SK-N-SH (cell line): ENCODE measurements at regions not wholly inside any gene's neighbourhood (a gene's known extent, or its start where the extent isn't known, plus 50 kb on each side); places are given as distances from the start of the nearest gene placed in this dataset.

ENCODE experiments used
- CTCF ChIA-PET: fragments of 300-600, 350-600 bp; formaldehyde crosslinking; extraction: SDS; loops from one replicate; lab custom pipeline; 2021; lab: Yijun Ruan, JAX
- POLR2A ChIA-PET: fragments of 350-600 bp; sonication (Branson Sonifier 250); formaldehyde crosslinking; extraction: SDS; loops from one replicate; lab custom pipeline; 2020; ENCODE audit warnings: antibody characterized with exemption, inconsistent platforms; lab: Yijun Ruan, JAX
- DNase-seq: peaks from one replicate; pipeline ENCODE4 v3.0.0; 2012
- H2AFZ ChIP-seq: fragments of 200-600 bp; sonication (generic); 2 replicates; pipeline ENCODE4 v1.8.1; 2016; ENCODE audit warnings: antibody characterized with exemption, mild to moderate bottlenecking, low read depth
- H3F3A ChIP-seq: fragments of 200-600 bp; sonication (generic); replicated peaks from 2 replicates; pipeline ENCODE3; 2016; ENCODE audit warnings: antibody characterized with exemption, mild to moderate bottlenecking; ENCODE audit not compliant: insufficient read depth
- H3K27ac ChIP-seq, 2 experiments: fragments of 200-500 bp in 1 of 2; fragments of 200-600 bp in 1 of 2; sonication (Bioruptor generic) in 1 of 2; sonication (generic), shearing (Covaris generic) in 1 of 2; 2 replicates each; pipeline versions ENCODE4 v1.5.1 to v1.6.1; 2014 to 2016; ENCODE audit warnings: low read depth in 2 of 2, inconsistent platforms in 1 of 2, low read length in 1 of 2, mild to moderate bottlenecking in 1 of 2, mixed read lengths in 1 of 2
- H3K27me3 ChIP-seq: fragments of 200-600 bp; sonication (generic), shearing (Covaris generic); 2 replicates; pipeline ENCODE4 v1.6.1; 2016; ENCODE audit warnings: mixed run types; ENCODE audit not compliant: insufficient read depth
- H3K36me3 ChIP-seq, 2 experiments: fragments of 200-500 bp in 1 of 2; fragments of 200-600 bp in 1 of 2; sonication (Bioruptor generic) in 1 of 2; sonication (generic) in 1 of 2; replicated peaks in 1 of 2; 2 replicates each; pipeline versions ENCODE3 to v1.5.1; 2014 to 2016; ENCODE audit warnings: low read length in 1 of 2, mild to moderate bottlenecking in 1 of 2; ENCODE audit not compliant: insufficient read depth in 2 of 2, control insufficient read depth in 1 of 2
- H3K4me1 ChIP-seq, 2 experiments: fragments of 200-500 bp in 1 of 2; fragments of 200-600 bp in 1 of 2; sonication (Bioruptor generic) in 1 of 2; sonication (generic), shearing (Covaris generic) in 1 of 2; 2 replicates each; pipeline versions ENCODE4 v1.5.1 to v1.6.1; 2014 to 2016; ENCODE audit warnings: low read depth in 1 of 2, low read length in 1 of 2, mixed run types in 1 of 2; ENCODE audit not compliant: insufficient read depth in 2 of 2, control insufficient read depth in 1 of 2
- H3K4me2 ChIP-seq: fragments of 200-600 bp; sonication (generic), shearing (Covaris generic); 2 replicates; pipeline ENCODE4 v1.6.1; 2017; ENCODE audit warnings: mixed run types
- H3K4me3 ChIP-seq, 2 experiments: fragments of 200-500 bp in 1 of 2; fragments of 200-600 bp in 1 of 2; sonication (Bioruptor generic) in 1 of 2; sonication (generic), shearing (Covaris generic) in 1 of 2; 2 replicates each; pipeline versions ENCODE4 v1.5.1 to v1.8.1; 2014 to 2016; ENCODE audit warnings: low read depth in 2 of 2, inconsistent platforms in 1 of 2, low read length in 1 of 2, mild to moderate bottlenecking in 1 of 2, mixed read lengths in 1 of 2, moderate library complexity in 1 of 2
- H3K79me2 ChIP-seq: fragments of 200-600 bp; sonication (generic); 2 replicates; pipeline ENCODE4 v1.8.1; 2017; ENCODE audit warnings: mild to moderate bottlenecking; ENCODE audit not compliant: insufficient read depth
- H3K9ac ChIP-seq: fragments of 200-600 bp; sonication (generic); 2 replicates; pipeline ENCODE4 v1.6.1; 2017; ENCODE audit warnings: mixed run types
- H3K9me2 ChIP-seq: fragments of 200-600 bp; sonication (generic); 2 replicates; pipeline ENCODE4 v1.6.1; 2017; ENCODE audit warnings: mixed run types
- H3K9me3 ChIP-seq: fragments of 200-600 bp; sonication (generic); 2 replicates; pipeline ENCODE4 v1.6.1; 2017; ENCODE audit warnings: mixed run types, mild to moderate bottlenecking, moderate library complexity
- H4K20me1 ChIP-seq: fragments of 200-600 bp; sonication (generic); 2 replicates; pipeline ENCODE4 v1.6.1; 2017; ENCODE audit warnings: mild to moderate bottlenecking, mixed run types; ENCODE audit not compliant: insufficient read depth
- FOSL2 ChIP-seq: IDR thresholded peaks from 2 replicates; pipeline ENCODE4 v1.4.0; 2012; ENCODE audit warnings: low read depth, mild to moderate bottlenecking, moderate library complexity, borderline replicate concordance
- FOXJ3 ChIP-seq: sonication (generic); formaldehyde crosslinking; IDR thresholded peaks from 2 replicates; pipeline ENCODE4 v1.5.1; 2020; ENCODE audit warnings: mild to moderate bottlenecking, missing genetic modification reagents
- GABPA ChIP-seq: IDR thresholded peaks from 2 replicates; pipeline ENCODE4 v1.4.0; 2012; ENCODE audit warnings: low read depth, mild to moderate bottlenecking
- GATA2 ChIP-seq: sonication (generic); formaldehyde crosslinking; IDR thresholded peaks from 2 replicates; pipeline ENCODE4 v1.5.0; 2020; ENCODE audit warnings: mild to moderate bottlenecking, missing genetic modification reagents
- JUND ChIP-seq: IDR thresholded peaks from 2 replicates; pipeline ENCODE4 v1.4.0; 2012
- POLR2AphosphoS5 ChIP-seq: IDR thresholded peaks from 2 replicates; pipeline ENCODE4 v1.6.1; 2012; ENCODE audit warnings: low read depth, low read length
- RAD21 ChIP-seq: IDR thresholded peaks from 2 replicates; pipeline ENCODE4 v1.6.1; 2012; ENCODE audit warnings: mild to moderate bottlenecking, low read length
- SIN3A ChIP-seq: IDR thresholded peaks from 2 replicates; pipeline ENCODE4 v1.6.1; 2012; ENCODE audit warnings: low read depth, mild to moderate bottlenecking, low read length, moderate library complexity, borderline replicate concordance
- SMC3 ChIP-seq: IDR thresholded peaks from 2 replicates; pipeline ENCODE4 v1.6.1; 2012; ENCODE audit warnings: low read depth, low read length, improper control_type of control experiment
- TAF1 ChIP-seq: IDR thresholded peaks from 2 replicates; pipeline ENCODE4 v1.6.1; 2012; ENCODE audit warnings: low read depth, mild to moderate bottlenecking, low read length, moderate library complexity, borderline replicate concordance
- TCF12 ChIP-seq: IDR thresholded peaks from 2 replicates; pipeline ENCODE4 v1.4.0; 2012
- TEAD4 ChIP-seq: IDR thresholded peaks from 2 replicates; pipeline ENCODE4 v1.4.0; 2012; ENCODE audit warnings: mild to moderate bottlenecking, borderline replicate concordance; ENCODE audit not compliant: insufficient read depth
- YY1 ChIP-seq: IDR thresholded peaks from 2 replicates; pipeline ENCODE4 v1.4.0; 2012; ENCODE audit warnings: low read depth, mild to moderate bottlenecking
- WGBS: methylation state at CpG from one replicate; pipeline ENCODE4 v1.1.6; 2017; ENCODE audit warnings: low lambda C conversion rate; 5-methylcytosine and 5-hydroxymethylcytosine counted together
- TF ChIP-seq, protein P1 (sequence below): IDR thresholded peaks from 2 replicates; pipeline ENCODE4 v1.4.0; 2012; ENCODE audit warnings: low read depth, borderline replicate concordance
- TF ChIP-seq, protein P2 (sequence below): fragments of 200-600 bp; sonication (generic); IDR thresholded peaks from 2 replicates; pipeline ENCODE4 v1.6.1; 2017; ENCODE audit warnings: antibody characterized with exemption, mild to moderate bottlenecking, moderate library complexity

DNA sequence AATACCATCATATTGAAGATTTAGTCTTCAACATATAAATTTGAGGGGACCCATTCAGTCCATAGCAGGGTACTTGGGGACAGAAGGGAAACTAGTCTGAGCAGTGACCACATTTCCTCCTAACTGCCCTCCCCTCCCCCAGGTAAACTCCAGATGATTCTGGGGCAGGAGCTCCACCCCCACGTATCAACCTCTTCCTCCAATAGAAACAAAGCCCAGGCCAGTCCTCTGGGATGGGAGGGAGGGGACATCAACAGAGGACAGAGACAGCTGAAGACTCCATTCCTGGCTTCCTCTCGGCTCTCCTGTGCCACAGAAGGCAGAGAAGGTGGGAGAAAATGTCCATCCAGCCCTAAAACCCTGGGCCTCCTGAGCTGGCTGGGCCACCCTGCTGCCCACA, 85.0 kb upstream of the TOP1 start:
- Histone ChIP-seq H3K27me3 (no peaks in the 10 kb centered on the region), H2AFZ (no peak overlapping the region), H3F3A (no peaks in the 10 kb centered on the region), H4K20me1 (no peaks in the 10 kb centered on the region), H3K9me3 (no peaks in the 10 kb centered on the region), H3K4me1 (no peaks in the 10 kb centered on the region; a peak in 1 of 4 replicates), H3K9me2 (no peaks in the 10 kb centered on the region)
- WGBS = 25% methylated on average over 2 of the region's 2 CpGs
- POLR2A ChIA-PET = no interaction called here
- TF ChIP-seq JUND = no peak
- no peak for TF ChIP-seq TCF12
- no peak for TF ChIP-seq GABPA
- TF ChIP-seq TAF1 = no peak
- TF ChIP-seq TEAD4 = no peak
- no peak for TF ChIP-seq FOXJ3 (CRISPR knock-in tag)
- TF ChIP-seq POLR2AphosphoS5 = no peak
- TF ChIP-seq, all 33 proteins: peak for 0
- H3K36me3 ChIP-seq = no peaks in the 10 kb centered on the region
- H3K4me2 ChIP-seq = no peak overlapping the region
- no peak overlapping the region for H3K27ac ChIP-seq
- no peak overlapping the region for H3K9ac ChIP-seq
- CTCF ChIA-PET = interaction anchor here (1.5 to 3.1 kb wide), 5 partner anchors 9 to 254 kb away, joined by 3 to 15 read pairs (median 6); no protein-coding TSS in a partner anchor
- no peaks in the 10 kb centered on the region for H3K79me2 ChIP-seq
- no peak overlapping the region for H3K4me3 ChIP-seq
- DNase-seq = no peak

DNA sequence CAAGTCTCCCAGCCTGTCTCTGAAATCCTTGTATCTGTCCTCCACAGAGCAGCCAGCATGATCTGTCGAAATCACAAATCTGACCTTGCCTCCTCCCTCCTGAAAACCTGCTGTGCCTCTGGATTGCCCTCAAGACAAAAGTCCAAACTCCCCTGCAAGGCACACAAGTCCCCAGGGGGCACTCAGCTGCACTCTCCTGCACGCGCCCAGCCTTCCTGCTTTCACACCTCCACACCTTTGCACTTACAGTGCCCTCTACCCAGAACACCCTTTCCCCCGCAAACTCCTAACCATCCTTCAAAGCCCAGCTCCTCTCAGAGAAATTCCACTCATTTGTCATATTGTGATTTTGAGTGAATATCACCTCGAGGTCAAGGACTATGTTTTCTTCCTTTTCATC, 83.4 kb upstream of the TOP1 start:
- no peaks in the 10 kb centered on the region for H3K36me3 ChIP-seq
- no peak overlapping the region for H2AFZ ChIP-seq
- no peak for DNase-seq
- no peaks in the 10 kb centered on the region for H3F3A ChIP-seq
- H3K27ac ChIP-seq = no peak overlapping the region
- H3K79me2 ChIP-seq = no peaks in the 10 kb centered on the region
- 59% methylated on average over 5 of the region's 5 CpGs for WGBS
- no peak overlapping the region for H3K4me2 ChIP-seq
- H3K9me2 ChIP-seq = no peaks in the 10 kb centered on the region
- H3K4me1 ChIP-seq = no peaks in the 10 kb centered on the region; a peak in 1 of 4 replicates
- no peaks in the 10 kb centered on the region for H3K27me3 ChIP-seq
- ChIA-PET POLR2A (no interaction called here), CTCF (interaction anchor here (0.6 to 3.9 kb wide), 50 partner anchors 9 to 1834 kb away, joined by 3 to 76 read pairs (median 5); partner anchors contain the start of gene MAFB)
- H3K9ac ChIP-seq = no peak overlapping the region
- TF ChIP-seq YY1 (no peak), POLR2AphosphoS5 (no peak), TAF1 (no peak), FOSL2 (no peak), GATA2 (CRISPR knock-in tag) (no peak), SIN3A (no peak)
- H3K9me3 ChIP-seq = no peaks in the 10 kb centered on the region
- H4K20me1 ChIP-seq = no peaks in the 10 kb centered on the region
- H3K4me3 ChIP-seq = no peak overlapping the region

DNA sequence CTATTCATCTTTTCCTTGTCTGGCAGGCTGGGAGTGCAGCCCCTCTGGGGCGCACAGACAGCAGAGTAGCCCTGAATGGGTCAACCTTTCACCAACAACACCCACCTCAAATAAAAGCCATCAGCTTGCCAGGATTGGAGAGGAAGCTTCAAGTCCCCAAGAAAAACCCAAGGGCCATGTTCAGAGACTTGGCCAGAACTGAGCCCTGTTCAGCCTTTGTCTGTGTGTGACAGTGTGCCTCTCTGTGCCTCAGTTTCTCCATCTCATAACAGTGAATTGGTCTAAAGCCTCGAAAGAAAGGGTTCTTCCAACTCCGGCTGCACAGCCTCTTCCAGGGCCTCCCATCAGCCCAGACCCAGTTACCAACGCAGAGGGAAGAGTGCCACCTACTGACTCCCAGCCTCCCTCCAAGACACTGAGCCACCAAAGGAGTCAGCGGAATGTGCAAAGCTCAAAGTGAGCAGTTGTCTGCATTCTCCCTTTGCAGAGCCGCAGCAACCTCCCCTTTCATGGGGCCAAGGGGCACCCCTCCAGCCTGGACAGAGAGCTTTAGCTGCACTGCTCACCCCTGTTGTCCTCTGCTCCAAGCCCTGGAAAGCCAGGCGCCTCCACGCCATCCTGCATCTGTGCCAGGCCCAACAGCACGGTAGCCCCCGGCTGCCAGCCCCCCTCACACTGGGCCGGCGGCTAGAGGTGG, 82.7 kb upstream of the TOP1 start:
- DNase-seq = peak; percentile 83
- Histone ChIP-seq H3K27ac (no peak overlapping the region), H3K36me3 (no peaks in the 10 kb centered on the region), H4K20me1 (no peaks in the 10 kb centered on the region), H3K27me3 (no peaks in the 10 kb centered on the region), H3K9me2 (no peaks in the 10 kb centered on the region), H3K4me2 (no peak overlapping the region), H3K79me2 (no peaks in the 10 kb centered on the region), H3K9ac (no peak overlapping the region), H3K4me3 (no peak overlapping the region), H3K4me1 (no peaks in the 10 kb centered on the region; a peak in 1 of 4 replicates), H3F3A (no peaks in the 10 kb centered on the region), H3K9me3 (no peaks in the 10 kb centered on the region), H2AFZ (no peak overlapping the region)
- CTCF ChIA-PET = interaction anchor here (0.6 to 3.9 kb wide), 72 partner anchors 8 to 1835 kb away, joined by 3 to 76 read pairs (median 5); partner anchors contain the start of genes LPIN3 and MAFB
- POLR2A ChIA-PET = no interaction called here
- 60% methylated on average over 11 of the region's 12 CpGs for WGBS
- TF ChIP-seq, protein P1, sequence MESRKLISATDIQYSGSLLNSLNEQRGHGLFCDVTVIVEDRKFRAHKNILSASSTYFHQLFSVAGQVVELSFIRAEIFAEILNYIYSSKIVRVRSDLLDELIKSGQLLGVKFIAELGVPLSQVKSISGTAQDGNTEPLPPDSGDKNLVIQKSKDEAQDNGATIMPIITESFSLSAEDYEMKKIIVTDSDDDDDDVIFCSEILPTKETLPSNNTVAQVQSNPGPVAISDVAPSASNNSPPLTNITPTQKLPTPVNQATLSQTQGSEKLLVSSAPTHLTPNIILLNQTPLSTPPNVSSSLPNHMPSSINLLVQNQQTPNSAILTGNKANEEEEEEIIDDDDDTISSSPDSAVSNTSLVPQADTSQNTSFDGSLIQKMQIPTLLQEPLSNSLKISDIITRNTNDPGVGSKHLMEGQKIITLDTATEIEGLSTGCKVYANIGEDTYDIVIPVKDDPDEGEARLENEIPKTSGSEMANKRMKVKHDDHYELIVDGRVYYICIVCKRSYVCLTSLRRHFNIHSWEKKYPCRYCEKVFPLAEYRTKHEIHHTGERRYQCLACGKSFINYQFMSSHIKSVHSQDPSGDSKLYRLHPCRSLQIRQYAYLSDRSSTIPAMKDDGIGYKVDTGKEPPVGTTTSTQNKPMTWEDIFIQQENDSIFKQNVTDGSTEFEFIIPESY = no peak
- peak; percentile 78 for TF ChIP-seq SMC3
- TF ChIP-seq, protein P2, sequence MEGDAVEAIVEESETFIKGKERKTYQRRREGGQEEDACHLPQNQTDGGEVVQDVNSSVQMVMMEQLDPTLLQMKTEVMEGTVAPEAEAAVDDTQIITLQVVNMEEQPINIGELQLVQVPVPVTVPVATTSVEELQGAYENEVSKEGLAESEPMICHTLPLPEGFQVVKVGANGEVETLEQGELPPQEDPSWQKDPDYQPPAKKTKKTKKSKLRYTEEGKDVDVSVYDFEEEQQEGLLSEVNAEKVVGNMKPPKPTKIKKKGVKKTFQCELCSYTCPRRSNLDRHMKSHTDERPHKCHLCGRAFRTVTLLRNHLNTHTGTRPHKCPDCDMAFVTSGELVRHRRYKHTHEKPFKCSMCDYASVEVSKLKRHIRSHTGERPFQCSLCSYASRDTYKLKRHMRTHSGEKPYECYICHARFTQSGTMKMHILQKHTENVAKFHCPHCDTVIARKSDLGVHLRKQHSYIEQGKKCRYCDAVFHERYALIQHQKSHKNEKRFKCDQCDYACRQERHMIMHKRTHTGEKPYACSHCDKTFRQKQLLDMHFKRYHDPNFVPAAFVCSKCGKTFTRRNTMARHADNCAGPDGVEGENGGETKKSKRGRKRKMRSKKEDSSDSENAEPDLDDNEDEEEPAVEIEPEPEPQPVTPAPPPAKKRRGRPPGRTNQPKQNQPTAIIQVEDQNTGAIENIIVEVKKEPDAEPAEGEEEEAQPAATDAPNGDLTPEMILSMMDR = peak; percentile 54
- TF ChIP-seq RAD21 = peak; percentile 95
